CD4-positive, CD25-positive, alpha-beta regulatory T cell (primary cell): ENCODE measurements at regions not wholly inside any gene's neighbourhood (a gene's known extent, or its start where the extent isn't known, plus 50 kb on each side); places are given as distances from the start of the nearest gene placed in this dataset.
A peak's percentile ranks its signal among the peaks of the same experiment; 100 is the strongest.
"Not testable (repeated sequence)": the region's sequence is repeated elsewhere in the genome, so short reads cannot be mapped to it uniquely, and the experiment has no call there.

ENCODE experiments used
- ATAC-seq, 2 donors: fragments of 150-1000 bp; cut with Tn5 transposase; one replicate each; pipeline ENCODE4 v1.10.0; 2021; ENCODE audit warnings: low read depth in 2 of 2, moderate number of reproducible peaks in 2 of 2, moderate library complexity in 1 of 2
- DNase-seq, 3 donors: peaks; one replicate each; pipeline versions ENCODE4 v3.0.0 to v3.0.0-alpha.2; 2012 to 2022; ENCODE audit warnings: mixed read lengths in 1 of 3
- H3K27ac ChIP-seq: one replicate; pipeline ENCODE4 v1.7.0; 2013; ENCODE audit warnings: mild to moderate bottlenecking, low read length; ENCODE audit not compliant: insufficient read depth, poor library complexity, severe bottlenecking
- H3K27me3 ChIP-seq: one replicate; pipeline ENCODE4 v1.7.0; 2013; ENCODE audit warnings: low read length; ENCODE audit not compliant: control insufficient read depth, insufficient read depth
- H3K36me3 ChIP-seq: one replicate; pipeline ENCODE4 v1.7.0; 2013; ENCODE audit warnings: mild to moderate bottlenecking, low read length, moderate library complexity; ENCODE audit not compliant: control insufficient read depth, insufficient read depth
- H3K4me1 ChIP-seq: 2 replicates; pipeline ENCODE4 v1.7.0; 2013; ENCODE audit warnings: mild to moderate bottlenecking, low read length; ENCODE audit not compliant: insufficient read depth, control insufficient read depth, poor library complexity, severe bottlenecking
- H3K4me3 ChIP-seq: one replicate; pipeline ENCODE4 v1.7.0; 2013; ENCODE audit warnings: low read depth, mild to moderate bottlenecking, low read length, moderate library complexity
- H3K9me3 ChIP-seq, 2 experiments: 1 replicate in 1 of 2; 2 replicates in 1 of 2; pipeline ENCODE4 v1.7.0; 2013; ENCODE audit warnings: low read length in 2 of 2, mild to moderate bottlenecking in 1 of 2, moderate library complexity in 1 of 2; ENCODE audit not compliant: control insufficient read depth in 2 of 2
- H3K27ac Mint-ChIP-seq, 3 donors: one replicate each; pipeline ENCODE4 v1.8.0; 2020 to 2022; ENCODE audit warnings: mild to moderate bottlenecking in 3 of 3, mixed read lengths in 3 of 3, moderate library complexity in 2 of 3
- H3K27me3 Mint-ChIP-seq: one replicate; pipeline ENCODE4 v1.8.0; 2022; ENCODE audit warnings: mild to moderate bottlenecking, mixed read lengths
- H3K36me3 Mint-ChIP-seq: one replicate; pipeline ENCODE4 v1.8.0; 2020; ENCODE audit warnings: mixed read lengths
- H3K4me1 Mint-ChIP-seq, 4 donors: one replicate each; pipeline ENCODE4 v1.8.0; 2020 to 2022; ENCODE audit warnings: mixed read lengths in 4 of 4, mild to moderate bottlenecking in 1 of 4
- H3K4me3 Mint-ChIP-seq, 4 donors: one replicate each; pipeline ENCODE4 v1.8.0; 2020 to 2022; ENCODE audit warnings: mild to moderate bottlenecking in 4 of 4, mixed read lengths in 4 of 4, moderate library complexity in 3 of 4
- H3K9me3 Mint-ChIP-seq, 7 donors: one replicate each; pipeline ENCODE4 v1.8.0; 2020 to 2022; ENCODE audit warnings: mixed read lengths in 7 of 7, mild to moderate bottlenecking in 3 of 7, moderate library complexity in 2 of 7

DNA sequence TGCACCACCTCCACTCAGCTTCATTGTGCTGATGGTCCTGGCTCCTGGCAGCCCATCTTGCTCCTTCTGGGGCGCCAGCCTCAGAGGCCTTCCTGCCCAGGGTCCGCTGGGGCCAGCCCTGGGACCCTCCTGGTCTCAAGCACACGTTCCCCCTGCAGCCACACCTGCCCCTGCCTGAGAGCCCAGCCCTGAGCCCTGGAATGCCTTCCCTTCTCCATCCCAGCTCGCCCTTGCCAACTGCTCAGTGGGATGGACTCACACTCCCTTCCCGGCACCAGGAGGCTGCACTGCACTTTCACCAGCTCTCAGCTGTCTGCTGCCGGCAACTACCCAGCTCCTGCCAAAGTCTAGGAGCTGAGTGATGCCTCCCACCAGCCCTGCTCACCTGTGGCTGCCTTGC, 100.9 kb downstream of the TMEM121 start:
- not testable (repeated sequence) for H3K4me3 ChIP-seq, H3K4me3 Mint-ChIP-seq, H3K36me3 Mint-ChIP-seq

GRCh38 chr14:105627701-105628100, 101.3 kb downstream of the TMEM121 start:
- Mint-ChIP-seq H3K4me3 (no peak overlapping the region), H3K4me1 (no peaks in the 10 kb centered on the region), H3K27ac (no peak overlapping the region), H3K27me3 (no peaks in the 10 kb centered on the region), H3K9me3 (peaks cover 0 to 7% (median 3%) of the 10 kb centered on the region in 7 donors), H3K36me3 (no peaks in the 10 kb centered on the region)
- Histone ChIP-seq H3K36me3 (no peaks in the 10 kb centered on the region), H3K27ac (no peak overlapping the region), H3K9me3 (peaks cover 0 to 6% of the 10 kb centered on the region in 2 experiments), H3K27me3 (no peaks in the 10 kb centered on the region), H3K4me3 (no peak overlapping the region), H3K4me1 (no peaks in the 10 kb centered on the region)
- DNase-seq (no peak), ATAC-seq (no peak)

More for the DNA sequence above, 100.9 kb downstream of the TMEM121 start:
- DNase-seq, H3K36me3 ChIP-seq, H3K27ac ChIP-seq, H3K4me1 ChIP-seq, H3K27me3 ChIP-seq, ATAC-seq, H3K9me3 ChIP-seq, H3K27me3 Mint-ChIP-seq, H3K4me1 Mint-ChIP-seq, H3K9me3 Mint-ChIP-seq, H3K27ac Mint-ChIP-seq: not testable (repeated sequence)

GRCh38 chr14:105628126-105628525, 101.7 kb downstream of the TMEM121 start:
- not testable (repeated sequence) for H3K27ac Mint-ChIP-seq, H3K36me3 Mint-ChIP-seq, H3K4me1 ChIP-seq, H3K27me3 Mint-ChIP-seq, H3K4me3 ChIP-seq, H3K4me3 Mint-ChIP-seq, H3K9me3 Mint-ChIP-seq, H3K9me3 ChIP-seq, H3K36me3 ChIP-seq, H3K4me1 Mint-ChIP-seq, ATAC-seq, H3K27me3 ChIP-seq, H3K27ac ChIP-seq, DNase-seq

DNA sequence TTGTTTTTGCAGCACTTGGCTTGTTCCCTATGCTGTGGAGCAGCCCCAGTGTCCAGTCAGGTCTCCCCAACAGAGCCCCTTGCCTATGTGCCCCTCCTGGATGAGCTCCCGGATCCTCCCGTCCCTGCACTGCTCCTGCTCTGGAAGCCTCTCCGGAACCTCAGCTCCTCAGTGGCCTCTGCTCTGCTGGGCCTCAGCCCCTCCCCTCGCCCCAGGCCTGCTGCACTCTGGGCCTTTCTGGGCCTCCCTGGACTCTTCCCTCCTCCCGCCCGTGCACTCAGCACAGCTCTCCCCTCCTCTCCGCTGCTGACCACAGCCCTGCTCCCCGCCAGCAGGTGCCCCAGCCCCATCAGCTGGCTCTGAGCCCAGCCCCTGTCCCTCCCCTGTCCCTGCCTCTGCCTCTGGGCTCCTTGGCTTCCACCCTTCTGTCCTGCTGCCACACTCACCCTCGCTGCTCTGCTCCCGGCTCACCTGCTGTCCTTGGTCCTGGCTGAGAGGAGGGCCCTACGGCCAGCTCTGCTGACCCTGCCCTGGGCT, 102.2 kb downstream of the TMEM121 start:
- H3K4me1 Mint-ChIP-seq, H3K27me3 ChIP-seq, ATAC-seq, H3K4me3 ChIP-seq, DNase-seq, H3K27ac Mint-ChIP-seq, H3K36me3 ChIP-seq, H3K27ac ChIP-seq, H3K9me3 ChIP-seq, H3K9me3 Mint-ChIP-seq, H3K36me3 Mint-ChIP-seq, H3K4me1 ChIP-seq, H3K27me3 Mint-ChIP-seq, H3K4me3 Mint-ChIP-seq: not testable (repeated sequence)

- peak in 1 of 2 donors; percentile 10 for ATAC-seq
- H3K4me3 ChIP-seq, result not testable (repeated sequence)
Observed at GRCh38 chr14:105629091-105629885, 102.9 kb downstream of the TMEM121 start.

DNA sequence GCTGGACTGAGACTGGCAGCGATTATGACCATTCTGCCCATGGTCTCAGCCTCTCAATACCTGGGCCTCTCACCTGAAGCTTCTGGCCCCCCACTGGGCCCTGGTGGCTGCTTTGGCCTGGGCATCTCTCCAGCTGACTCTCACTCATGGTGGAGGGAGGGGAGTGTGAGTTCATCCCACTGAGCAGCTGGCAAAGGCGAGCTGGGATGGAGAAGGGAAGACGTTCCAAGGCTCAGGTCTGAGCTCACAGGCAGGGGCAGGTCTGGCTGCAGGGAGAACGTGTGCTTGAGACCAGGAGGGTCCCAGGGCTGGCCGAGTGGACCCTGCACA, 103.5 kb downstream of the TMEM121 start:
- Histone ChIP-seq H3K4me1 (no peaks in the 10 kb centered on the region), H3K27ac (no peak overlapping the region), H3K27me3 (no peaks in the 10 kb centered on the region), H3K36me3 (no peaks in the 10 kb centered on the region), H3K4me3 (no peak overlapping the region), H3K9me3 (peaks cover 0 to 6% of the 10 kb centered on the region in 2 experiments)
- ATAC-seq (no peak), DNase-seq (no peak)
- no peak overlapping the region for H3K4me3 Mint-ChIP-seq
- H3K36me3 Mint-ChIP-seq, result no peaks in the 10 kb centered on the region
- H3K27me3 Mint-ChIP-seq, result no peaks in the 10 kb centered on the region
- peaks cover 0 to 9% (median 3%) of the 10 kb centered on the region in 7 donors for H3K9me3 Mint-ChIP-seq
- H3K4me1 Mint-ChIP-seq, result no peaks in the 10 kb centered on the region
- H3K27ac Mint-ChIP-seq, result no peak overlapping the region

More at GRCh38 chr14:105629091-105629885, 102.9 kb downstream of the TMEM121 start:
- H3K27ac ChIP-seq, DNase-seq, H3K9me3 Mint-ChIP-seq, H3K4me3 Mint-ChIP-seq, H3K36me3 ChIP-seq, H3K4me1 Mint-ChIP-seq, H3K9me3 ChIP-seq, H3K36me3 Mint-ChIP-seq, H3K27me3 ChIP-seq, H3K27me3 Mint-ChIP-seq, H3K4me1 ChIP-seq, H3K27ac Mint-ChIP-seq: not testable (repeated sequence)

DNA sequence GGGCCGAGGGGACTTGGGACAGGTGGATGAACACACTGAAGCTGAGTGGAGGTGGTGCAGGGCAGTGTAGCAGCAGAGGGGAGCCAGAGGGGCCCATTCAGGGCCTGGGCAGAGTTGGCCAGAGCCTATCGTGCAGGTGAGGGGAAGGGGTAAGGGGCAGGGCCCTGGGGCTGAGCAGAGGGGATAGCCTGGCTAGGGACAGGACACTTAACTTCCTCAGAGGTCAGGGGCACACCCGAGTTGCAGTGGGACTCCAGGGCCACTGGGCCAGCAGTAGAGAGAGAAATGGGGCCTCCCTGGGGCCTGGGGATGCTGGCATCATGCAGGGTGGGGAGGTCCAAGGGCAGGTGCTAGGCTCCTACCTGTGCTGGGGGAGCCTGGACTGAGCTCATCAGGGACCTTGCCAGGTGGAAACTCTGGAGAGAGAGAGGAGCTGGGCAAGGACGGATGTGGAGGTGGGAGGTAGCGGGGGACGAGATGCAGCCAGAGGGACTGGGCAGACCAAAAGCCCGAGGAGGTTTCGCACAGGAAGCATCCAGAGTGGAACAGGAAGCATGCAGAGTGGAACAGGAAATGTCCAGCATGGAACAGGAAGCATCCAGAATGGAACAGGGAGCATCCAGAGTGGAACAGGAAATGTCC, 104.0 kb downstream of the TMEM121 start:
- H3K9me3 Mint-ChIP-seq, H3K4me1 ChIP-seq, H3K4me1 Mint-ChIP-seq: not testable (repeated sequence)

More for the DNA sequence above, 104.0 kb downstream of the TMEM121 start:
- not testable (repeated sequence) for H3K27me3 ChIP-seq, H3K9me3 ChIP-seq, H3K27ac Mint-ChIP-seq, ATAC-seq, H3K36me3 ChIP-seq, H3K36me3 Mint-ChIP-seq, H3K27me3 Mint-ChIP-seq, H3K27ac ChIP-seq, H3K4me3 ChIP-seq, H3K4me3 Mint-ChIP-seq, DNase-seq
